Activated CD4-positive, alpha-beta memory T cell treated with anti-CD3 and anti-CD28 coated beads, Interleukin-2, amount 10 ng/mL, durations not matched to agents 7 days and 5 days (primary cell): ENCODE measurements at regions not wholly inside any gene's neighbourhood (a gene's known extent, or its start where the extent isn't known, plus 50 kb on each side); places are given as distances from the start of the nearest gene placed in this dataset.

Source experiments
- CTCF ChIA-PET: fragments of 350-600 bp; sonication (Branson Sonifier 250); formaldehyde crosslinking; loops from one replicate; lab custom pipeline; 2021; ENCODE audit warnings: antibody characterized with exemption, inconsistent platforms; lab: Charles Lee
- POLR2A ChIA-PET: fragments of 350-600 bp; sonication (Branson Sonifier 250); formaldehyde crosslinking; loops from one replicate; lab custom pipeline; 2021; ENCODE audit warnings: antibody characterized with exemption; lab: Charles Lee
- DNase-seq: peaks from one replicate; pipeline ENCODE4 v3.0.0-alpha.2; 2020
- H3K27ac Mint-ChIP-seq: one replicate; pipeline ENCODE4 v1.8.0; 2021; ENCODE audit warnings: mild to moderate bottlenecking, mixed read lengths
- H3K27me3 Mint-ChIP-seq: one replicate; pipeline ENCODE4 v1.8.0; 2021; ENCODE audit warnings: mixed read lengths
- H3K36me3 Mint-ChIP-seq: one replicate; pipeline ENCODE4 v1.8.0; 2021; ENCODE audit warnings: low read depth, mixed read lengths
- H3K4me1 Mint-ChIP-seq: one replicate; pipeline ENCODE4 v1.8.0; 2021; ENCODE audit warnings: mixed read lengths
- H3K4me3 Mint-ChIP-seq: one replicate; pipeline ENCODE4 v1.8.0; 2021; ENCODE audit warnings: mild to moderate bottlenecking, mixed read lengths
- H3K9me3 Mint-ChIP-seq: one replicate; pipeline ENCODE4 v1.8.0; 2021; ENCODE audit warnings: mixed read lengths

GRCh38 chr12:111204788-111205241 is 164.1 kb downstream of the PHETA1 start:
- Mint-ChIP-seq H3K4me3 (no peak overlapping the region), H3K27ac (no peak overlapping the region), H3K9me3 (no peaks in the 10 kb centered on the region), H3K27me3 (peaks cover 21% of the 10 kb centered on the region), H3K36me3 (no peaks in the 10 kb centered on the region), H3K4me1 (peaks cover 16% of the 10 kb centered on the region)
- POLR2A ChIA-PET = no interaction called here
- CTCF ChIA-PET = no interaction called here
- no peak for DNase-seq

GRCh38 chr12:111203969-111204368 is 164.9 kb downstream of the PHETA1 start:
- POLR2A ChIA-PET = no interaction called here
- H3K4me1 Mint-ChIP-seq = peaks cover 16% of the 10 kb centered on the region
- DNase-seq = no peak
- peaks cover 25% of the 10 kb centered on the region for H3K27me3 Mint-ChIP-seq
- CTCF ChIA-PET = no interaction called here
- no peaks in the 10 kb centered on the region for H3K36me3 Mint-ChIP-seq
- H3K27ac Mint-ChIP-seq = no peak overlapping the region
- H3K4me3 Mint-ChIP-seq = no peak overlapping the region
- no peaks in the 10 kb centered on the region for H3K9me3 Mint-ChIP-seq

GRCh38 chr12:111203446-111203845 is 165.4 kb downstream of the PHETA1 start:
- POLR2A ChIA-PET = no interaction called here
- peaks cover 25% of the 10 kb centered on the region for H3K27me3 Mint-ChIP-seq

GRCh38 chr12:111202237-111202915 is 166.5 kb downstream of the PHETA1 start:
- Mint-ChIP-seq H3K4me3 (no peak overlapping the region), H3K27ac (peak overlapping the region; percentile 24), H3K36me3 (no peaks in the 10 kb centered on the region), H3K9me3 (no peaks in the 10 kb centered on the region), H3K27me3 (peaks cover 25% of the 10 kb centered on the region), H3K4me1 (peaks cover 16% of the 10 kb centered on the region)
- peak; percentile 20 for DNase-seq
- ChIA-PET CTCF (no interaction called here), POLR2A (interaction anchor here (0.5 kb wide), 1 partner anchor 646 kb away, joined by 3 read pairs; no protein-coding TSS in a partner anchor)

More at GRCh38 chr12:111203446-111203845, 165.4 kb downstream of the PHETA1 start:
- no peak overlapping the region for H3K27ac Mint-ChIP-seq
- no peak overlapping the region for H3K4me3 Mint-ChIP-seq
- no peak for DNase-seq
- H3K4me1 Mint-ChIP-seq = peaks cover 16% of the 10 kb centered on the region
- CTCF ChIA-PET = no interaction called here
- no peaks in the 10 kb centered on the region for H3K9me3 Mint-ChIP-seq
- H3K36me3 Mint-ChIP-seq = no peaks in the 10 kb centered on the region

- POLR2A ChIA-PET = interaction anchor here (0.5 kb wide), 1 partner anchor 647 kb away, joined by 3 read pairs; no protein-coding TSS in a partner anchor
- H3K4me3 Mint-ChIP-seq = no peak overlapping the region
- no peak overlapping the region for H3K27ac Mint-ChIP-seq
- H3K4me1 Mint-ChIP-seq = peaks cover 16% of the 10 kb centered on the region
- CTCF ChIA-PET = no interaction called here
- peaks cover 25% of the 10 kb centered on the region for H3K27me3 Mint-ChIP-seq
- no peak for DNase-seq
- H3K9me3 Mint-ChIP-seq = no peaks in the 10 kb centered on the region
- H3K36me3 Mint-ChIP-seq = no peaks in the 10 kb centered on the region
These were observed 167.2 kb downstream of the PHETA1 start for GRCh38 chr12:111201495-111202236.

GRCh38 chr12:111201036-111201435 is 167.9 kb downstream of the PHETA1 start:
- Mint-ChIP-seq H3K4me3 (no peak overlapping the region), H3K9me3 (no peaks in the 10 kb centered on the region), H3K36me3 (no peaks in the 10 kb centered on the region), H3K27ac (no peak overlapping the region), H3K27me3 (peaks cover 26% of the 10 kb centered on the region), H3K4me1 (peaks cover 17% of the 10 kb centered on the region)
- CTCF ChIA-PET = no interaction called here
- no peak for DNase-seq
- POLR2A ChIA-PET = no interaction called here

- DNase-seq = no peak
- CTCF ChIA-PET = no interaction called here
- no peak overlapping the region for H3K4me3 Mint-ChIP-seq
- peaks cover 24% of the 10 kb centered on the region for H3K27me3 Mint-ChIP-seq
- H3K9me3 Mint-ChIP-seq = no peaks in the 10 kb centered on the region
- no peaks in the 10 kb centered on the region for H3K36me3 Mint-ChIP-seq
- no peak overlapping the region for H3K27ac Mint-ChIP-seq
- peaks cover 13% of the 10 kb centered on the region for H3K4me1 Mint-ChIP-seq
- POLR2A ChIA-PET = no interaction called here
These were observed 171.4 kb downstream of the PHETA1 start for GRCh38 chr12:111197376-111197944.

- DNase-seq = no peak
- Mint-ChIP-seq H3K27me3 (peaks cover 21% of the 10 kb centered on the region), H3K9me3 (no peaks in the 10 kb centered on the region), H3K4me1 (peaks cover 4% of the 10 kb centered on the region), H3K4me3 (no peak overlapping the region), H3K36me3 (no peaks in the 10 kb centered on the region), H3K27ac (no peak overlapping the region)
- ChIA-PET POLR2A (no interaction called here), CTCF (no interaction called here)
These were observed 172.4 kb downstream of the PHETA1 start for GRCh38 chr12:111196532-111196931.

GRCh38 chr12:111195316-111195715 is 173.6 kb downstream of the PHETA1 start:
- H3K4me1 Mint-ChIP-seq = peaks cover 1% of the 10 kb centered on the region
- no peak overlapping the region for H3K27ac Mint-ChIP-seq
- no peak for DNase-seq
- H3K9me3 Mint-ChIP-seq = no peaks in the 10 kb centered on the region
- no peak overlapping the region for H3K4me3 Mint-ChIP-seq
- no peaks in the 10 kb centered on the region for H3K36me3 Mint-ChIP-seq
- H3K27me3 Mint-ChIP-seq = peaks cover 13% of the 10 kb centered on the region
- CTCF ChIA-PET = no interaction called here
- POLR2A ChIA-PET = no interaction called here

GRCh38 chr12:111194703-111195051 is 174.2 kb downstream of the PHETA1 start:
- DNase-seq = no peak
- H3K4me3 Mint-ChIP-seq = no peak overlapping the region
- ChIA-PET CTCF (no interaction called here), POLR2A (no interaction called here)
- no peak overlapping the region for H3K27ac Mint-ChIP-seq
- peaks cover 11% of the 10 kb centered on the region for H3K27me3 Mint-ChIP-seq
- peaks cover 1% of the 10 kb centered on the region for H3K4me1 Mint-ChIP-seq
- no peaks in the 10 kb centered on the region for H3K36me3 Mint-ChIP-seq
- H3K9me3 Mint-ChIP-seq = no peaks in the 10 kb centered on the region

- CTCF ChIA-PET = no interaction called here
- Mint-ChIP-seq H3K36me3 (no peaks in the 10 kb centered on the region), H3K27me3 (peaks cover 9% of the 10 kb centered on the region), H3K4me1 (peaks cover 1% of the 10 kb centered on the region), H3K9me3 (no peaks in the 10 kb centered on the region), H3K27ac (no peak overlapping the region), H3K4me3 (no peak overlapping the region)
- DNase-seq = no peak
- POLR2A ChIA-PET = no interaction called here
These were observed 174.8 kb downstream of the PHETA1 start for GRCh38 chr12:111193977-111194702.

- Mint-ChIP-seq H3K27me3 (peaks cover 9% of the 10 kb centered on the region), H3K9me3 (no peaks in the 10 kb centered on the region), H3K27ac (no peak overlapping the region), H3K4me1 (peaks cover 1% of the 10 kb centered on the region), H3K4me3 (no peak overlapping the region), H3K36me3 (no peaks in the 10 kb centered on the region)
- POLR2A ChIA-PET = no interaction called here
- CTCF ChIA-PET = no interaction called here
- no peak for DNase-seq
These were observed 175.4 kb downstream of the PHETA1 start for GRCh38 chr12:111193496-111193895.

- no peaks in the 10 kb centered on the region for H3K9me3 Mint-ChIP-seq
- no peaks in the 10 kb centered on the region for H3K36me3 Mint-ChIP-seq
- CTCF ChIA-PET = no interaction called here
- H3K27me3 Mint-ChIP-seq = peaks cover 9% of the 10 kb centered on the region
- H3K4me3 Mint-ChIP-seq = no peak overlapping the region
- DNase-seq = no peak
- H3K4me1 Mint-ChIP-seq = peaks cover 1% of the 10 kb centered on the region
- POLR2A ChIA-PET = no interaction called here
- no peak overlapping the region for H3K27ac Mint-ChIP-seq
These were observed 175.8 kb downstream of the PHETA1 start for GRCh38 chr12:111193067-111193466.
